Trophoblast cell (in vitro differentiated cells and primary cell): ENCODE measurements at regions not wholly inside any gene's neighbourhood (a gene's known extent, or its start where the extent isn't known, plus 50 kb on each side); places are given as distances from the start of the nearest gene placed in this dataset.
"Not testable (repeated sequence)": the region's sequence is repeated elsewhere in the genome, so short reads cannot be mapped to it uniquely, and the experiment has no call there.

Experiments used
- DNase-seq, 2 donors: peaks; one replicate each; pipeline ENCODE4 v3.0.0-alpha.2; 2016
- H2AFZ ChIP-seq: 2 replicates; pipeline ENCODE4 v1.6.1; 2013; ENCODE audit warnings: low read length, moderate library complexity, mild to moderate bottlenecking; ENCODE audit not compliant: insufficient read depth, poor library complexity
- H2AK5ac ChIP-seq: 2 replicates; pipeline ENCODE4 v1.6.1; 2013; ENCODE audit warnings: mild to moderate bottlenecking, low read length
- H2BK120ac ChIP-seq: 2 replicates; pipeline ENCODE4 v1.6.1; 2013; ENCODE audit warnings: low read length, mild to moderate bottlenecking, moderate library complexity; ENCODE audit not compliant: insufficient read depth, poor library complexity
- H2BK12ac ChIP-seq: 2 replicates; pipeline ENCODE4 v1.6.1; 2013; ENCODE audit warnings: mild to moderate bottlenecking, low read length, moderate library complexity
- H2BK5ac ChIP-seq: 2 replicates; pipeline ENCODE4 v1.6.1; 2013; ENCODE audit warnings: low read length, low read depth, moderate library complexity, mild to moderate bottlenecking; ENCODE audit not compliant: poor library complexity
- H3K14ac ChIP-seq: 2 replicates; pipeline ENCODE4 v1.6.1; 2013; ENCODE audit warnings: mild to moderate bottlenecking, low read length
- H3K18ac ChIP-seq: 2 replicates; pipeline ENCODE4 v1.6.1; 2013; ENCODE audit warnings: mild to moderate bottlenecking, low read length
- H3K23ac ChIP-seq: 2 replicates; pipeline ENCODE4 v1.6.1; 2013; ENCODE audit warnings: low read length
- H3K27ac ChIP-seq: 2 replicates; pipeline ENCODE4 v1.5.1; 2013; ENCODE audit warnings: low read depth, mild to moderate bottlenecking, inconsistent platforms, low read length, moderate library complexity
- H3K27me3 ChIP-seq: 2 replicates; pipeline ENCODE4 v1.6.1; 2013; ENCODE audit warnings: inconsistent platforms, mild to moderate bottlenecking, low read length, moderate library complexity; ENCODE audit not compliant: insufficient read depth
- H3K36me3 ChIP-seq, 2 experiments: 1 replicate in 1 of 2; 2 replicates in 1 of 2; pipeline ENCODE4 v1.6.1; 2013; ENCODE audit warnings: low read length in 2 of 2, mild to moderate bottlenecking in 2 of 2, moderate library complexity in 1 of 2; ENCODE audit not compliant: insufficient read depth in 2 of 2, control insufficient read depth in 1 of 2
- H3K4ac ChIP-seq: 2 replicates; pipeline ENCODE4 v1.6.1; 2013; ENCODE audit warnings: low read depth, mild to moderate bottlenecking, low read length, moderate library complexity
- H3K4me1 ChIP-seq, 2 experiments: 1 replicate in 1 of 2; 2 replicates in 1 of 2; pipeline ENCODE4 v1.6.1; 2013; ENCODE audit warnings: low read length in 2 of 2, mild to moderate bottlenecking in 2 of 2, moderate library complexity in 1 of 2; ENCODE audit not compliant: insufficient read depth in 2 of 2, control insufficient read depth in 1 of 2
- H3K4me2 ChIP-seq: 2 replicates; pipeline ENCODE4 v1.6.1; 2013; ENCODE audit warnings: inconsistent platforms, mild to moderate bottlenecking, low read length, moderate library complexity
- H3K4me3 ChIP-seq: 2 replicates; pipeline ENCODE4 v1.5.1; 2013; ENCODE audit warnings: mild to moderate bottlenecking, low read depth, low read length, inconsistent platforms
- H3K79me1 ChIP-seq: one replicate; pipeline ENCODE4 v1.6.1; 2013; ENCODE audit warnings: low read length
- H3K79me2 ChIP-seq: 2 replicates; pipeline ENCODE4 v1.6.1; 2013; ENCODE audit warnings: low read length, mild to moderate bottlenecking; ENCODE audit not compliant: control insufficient read depth, insufficient read depth, poor library complexity
- H3K9ac ChIP-seq: 2 replicates; pipeline ENCODE4 v1.6.1; 2013; ENCODE audit warnings: mild to moderate bottlenecking, low read length
- H3K9me3 ChIP-seq: 2 replicates; pipeline ENCODE4 v1.6.1; 2013; ENCODE audit warnings: low read depth, mild to moderate bottlenecking, control low read depth, inconsistent platforms, low read length; ENCODE audit not compliant: insufficient read depth
- H4K12ac ChIP-seq: 2 replicates; pipeline ENCODE4 v1.6.1; 2013; ENCODE audit warnings: low read depth, mild to moderate bottlenecking, low read length, moderate library complexity
- H4K8ac ChIP-seq: 2 replicates; pipeline ENCODE4 v1.6.1; 2013; ENCODE audit warnings: low read depth, mild to moderate bottlenecking, low read length, moderate library complexity
- H4K91ac ChIP-seq: one replicate; pipeline ENCODE4 v1.6.1; 2013; ENCODE audit warnings: low read depth, mild to moderate bottlenecking, low read length, moderate library complexity
- WGBS: extraction: QIAGEN DNeasy Blood & Tissue Kit; methylation state at CpG from one replicate; pipeline ENCODE4 v1.1.7; 2013; ENCODE audit warnings: missing lambda C conversion rate; ENCODE audit not compliant: insufficient read length, insufficient coverage; ENCODE audit errors: extremely low coverage; 5-methylcytosine and 5-hydroxymethylcytosine counted together

DNA sequence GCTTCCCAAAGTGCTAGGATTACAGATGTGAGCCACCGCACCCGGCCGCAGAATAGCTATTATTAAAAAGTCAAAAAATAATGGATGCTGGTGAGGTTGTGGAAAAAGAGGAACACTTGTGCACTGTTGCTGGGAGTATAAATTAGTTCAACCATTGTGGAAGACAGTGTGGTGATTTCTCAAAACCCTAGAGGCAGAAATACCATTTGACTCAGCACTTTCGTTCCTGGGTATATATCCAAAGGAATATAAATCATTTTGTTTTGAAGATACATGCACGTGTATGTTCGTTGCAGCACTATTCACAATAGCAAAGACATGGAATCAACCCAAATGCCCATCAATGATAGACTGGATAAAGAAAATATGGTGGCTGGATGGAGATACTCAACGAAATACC, 132.1 kb upstream of the MED13 start:
- not testable (repeated sequence) for H2BK5ac ChIP-seq, H3K79me1 ChIP-seq, H2AK5ac ChIP-seq, H4K12ac ChIP-seq, H3K23ac ChIP-seq, H2AFZ ChIP-seq, H3K9ac ChIP-seq, H3K14ac ChIP-seq, H3K36me3 ChIP-seq, H4K91ac ChIP-seq, H3K4ac ChIP-seq, H2BK12ac ChIP-seq, H3K4me2 ChIP-seq, H4K8ac ChIP-seq, DNase-seq, H3K79me2 ChIP-seq, H3K4me3 ChIP-seq, H3K9me3 ChIP-seq, H3K27me3 ChIP-seq, H3K4me1 ChIP-seq, H3K18ac ChIP-seq, H2BK120ac ChIP-seq, H3K27ac ChIP-seq
- WGBS, result no CpG with 5 or more reads among the region's 7 CpGs

DNA sequence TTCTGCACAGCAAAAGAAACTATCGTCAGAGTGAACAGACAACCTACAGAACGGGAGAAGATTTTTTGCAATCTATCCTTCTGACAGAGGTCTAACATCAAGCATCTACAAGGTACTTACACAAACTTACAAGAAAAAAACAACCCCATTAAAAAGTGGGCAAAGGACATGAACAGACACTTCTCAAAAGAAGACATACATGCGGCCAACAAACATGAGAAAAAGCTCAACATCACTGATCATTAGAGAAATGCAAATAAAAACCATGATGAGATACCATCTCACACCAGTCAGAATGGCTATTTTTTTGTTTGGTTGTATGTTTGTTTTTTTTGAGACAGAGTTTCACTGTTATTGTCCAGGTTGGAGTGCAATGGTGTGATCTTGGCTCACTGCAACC, 131.5 kb upstream of the MED13 start:
- H3K18ac ChIP-seq, H3K14ac ChIP-seq, H2AFZ ChIP-seq, DNase-seq, H3K4ac ChIP-seq, H3K36me3 ChIP-seq, H3K27me3 ChIP-seq, H3K4me2 ChIP-seq, H2AK5ac ChIP-seq, H3K23ac ChIP-seq, H3K9me3 ChIP-seq, H4K91ac ChIP-seq, H2BK12ac ChIP-seq, H3K4me3 ChIP-seq, H4K8ac ChIP-seq, H3K9ac ChIP-seq, H3K27ac ChIP-seq, H4K12ac ChIP-seq, H3K4me1 ChIP-seq, H3K79me1 ChIP-seq, H3K79me2 ChIP-seq, H2BK5ac ChIP-seq, H2BK120ac ChIP-seq: not testable (repeated sequence)
- WGBS, result no CpG with 5 or more reads among the region's 3 CpGs

DNA sequence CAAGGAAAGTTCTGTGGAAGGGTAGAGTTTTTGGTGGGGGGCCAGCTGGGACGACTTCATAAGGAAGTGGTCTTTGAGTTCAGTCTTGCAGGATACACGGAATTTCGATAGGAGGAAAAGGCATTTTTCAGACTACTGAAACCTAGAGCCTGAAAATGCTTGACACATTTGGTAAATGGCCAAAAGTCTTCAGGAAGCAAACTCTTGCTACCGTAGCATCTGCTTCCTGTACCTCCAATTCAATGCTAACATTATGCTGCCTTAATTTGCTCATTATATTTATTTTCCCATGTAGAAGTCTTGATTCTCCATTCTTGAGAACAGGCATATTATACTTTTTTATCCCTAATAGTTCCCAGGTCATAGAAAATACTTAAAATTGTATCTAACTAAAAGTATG, 129.3 kb upstream of the MED13 start:
- H2AK5ac ChIP-seq, result no peak overlapping the region
- H3K9ac ChIP-seq, result no peak overlapping the region
- no peak overlapping the region for H3K4ac ChIP-seq
- H2AFZ ChIP-seq, result no peak overlapping the region
- H3K9me3 ChIP-seq, result no peaks in the 10 kb centered on the region
- no peak overlapping the region for H3K27ac ChIP-seq
- H4K91ac ChIP-seq, result no peak overlapping the region
- no peak overlapping the region for H2BK120ac ChIP-seq
- DNase-seq, result no peak
- H3K27me3 ChIP-seq, result no peaks in the 10 kb centered on the region
- peaks cover 0 to 4% of the 10 kb centered on the region in 2 experiments for H3K4me1 ChIP-seq
- no peak overlapping the region for H3K4me3 ChIP-seq
- H3K36me3 ChIP-seq, result no peaks in the 10 kb centered on the region
- H3K23ac ChIP-seq, result no peak overlapping the region
- no peaks in the 10 kb centered on the region for H3K79me2 ChIP-seq
- H2BK12ac ChIP-seq, result no peak overlapping the region
- no peak overlapping the region for H3K18ac ChIP-seq
- H3K14ac ChIP-seq, result no peak overlapping the region
- WGBS, result no CpG with 5 or more reads among the region's 4 CpGs
- H4K12ac ChIP-seq, result no peak overlapping the region
- no peaks in the 10 kb centered on the region for H3K79me1 ChIP-seq
- no peak overlapping the region for H4K8ac ChIP-seq
- H2BK5ac ChIP-seq, result no peak overlapping the region
- no peak overlapping the region for H3K4me2 ChIP-seq

DNA sequence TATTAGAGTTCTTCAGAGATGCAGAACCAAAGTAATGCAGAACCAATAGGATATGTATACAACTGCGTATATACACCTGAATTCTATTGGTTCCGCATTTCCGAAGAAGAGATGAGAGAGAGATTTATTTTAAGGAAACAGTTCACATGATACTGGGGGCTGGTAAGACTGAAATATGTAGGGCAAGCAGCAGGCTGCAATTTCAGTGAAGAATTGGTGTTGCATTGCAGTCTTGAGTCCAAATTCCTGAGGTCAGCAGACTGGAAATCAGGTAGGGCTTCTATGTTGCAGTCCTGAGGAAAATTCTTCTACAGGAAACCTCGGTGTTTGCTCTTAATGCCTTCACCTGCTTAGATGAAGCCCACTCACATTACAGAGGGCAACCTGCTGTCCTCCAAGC, 128.2 kb upstream of the MED13 start:
- Histone ChIP-seq H4K8ac (no peak overlapping the region), H4K91ac (no peak overlapping the region), H3K4me3 (no peak overlapping the region), H3K36me3 (no peaks in the 10 kb centered on the region), H4K12ac (no peak overlapping the region), H2BK5ac (no peak overlapping the region), H3K4me2 (no peak overlapping the region), H3K27ac (no peak overlapping the region), H2AK5ac (no peak overlapping the region), H3K4me1 (peaks cover 0 to 4% of the 10 kb centered on the region in 2 experiments), H2BK12ac (no peak overlapping the region), H3K79me1 (no peaks in the 10 kb centered on the region), H3K27me3 (no peaks in the 10 kb centered on the region), H3K23ac (no peak overlapping the region), H3K9me3 (no peaks in the 10 kb centered on the region), H3K4ac (no peak overlapping the region), H2AFZ (no peak overlapping the region), H3K79me2 (no peaks in the 10 kb centered on the region), H3K18ac (no peak overlapping the region), H2BK120ac (no peak overlapping the region), H3K9ac (no peak overlapping the region), H3K14ac (no peak overlapping the region)
- no peak for DNase-seq
- no CpG with 5 or more reads among the region's 4 CpGs for WGBS
